ENCODE measurements at regions not wholly inside any gene's neighbourhood (a gene's known extent, or its start where the extent isn't known, plus 50 kb on each side); places are given as distances from the start of the nearest gene placed in this dataset.

DNA sequence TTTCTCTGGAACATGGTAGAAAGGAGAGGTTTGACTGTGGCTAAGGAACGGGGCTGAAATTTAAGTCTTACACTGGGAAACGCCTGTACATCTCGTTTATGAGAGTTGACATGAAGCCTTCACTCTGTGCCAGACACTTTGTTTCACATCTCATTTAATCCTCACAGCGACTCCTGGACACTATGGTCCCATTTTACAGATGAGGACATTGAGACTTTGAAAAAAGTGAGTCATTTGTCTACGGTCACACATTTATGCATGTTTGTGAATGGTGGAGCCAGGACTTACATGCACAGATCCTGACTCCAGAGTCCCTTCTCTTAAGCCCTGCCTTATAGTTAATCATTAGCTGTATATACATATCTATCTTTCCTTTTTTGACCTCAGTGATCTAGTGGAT is 318.4 kb upstream of the EEF2KMT start:
- Histone ChIP-seq H3K27ac (no peak overlapping the region), H3K36me3 (ENCODE audit: low read depth, missing control alignments) (no peaks in the 10 kb centered on the region), H3K4me1 (no peaks in the 10 kb centered on the region), H3K4me3 (no peak overlapping the region), H3K27me3 (no peaks in the 10 kb centered on the region), H3K9me3 (no peaks in the 10 kb centered on the region)
- DNase-seq, result no peak
- WGBS, 2 donors, result 65 to 73% methylated on average over 5 of the region's 5 CpGs
- TF ChIP-seq CTCF (IDR thresholded peaks at IDR 0.05), result no peak
- no peak for TF ChIP-seq POLR2A (IDR thresholded peaks at IDR 0.05)
- intact Hi-C loops (cut with DNase I; ENCODE audit: low total_unique reads), result no loop called here

- no peak for DNase-seq
- Histone ChIP-seq H3K27me3 (no peaks in the 10 kb centered on the region), H3K9me3 (no peaks in the 10 kb centered on the region), H3K27ac (no peak overlapping the region), H3K4me3 (no peak overlapping the region), H3K36me3 (ENCODE audit: low read depth, missing control alignments) (no peaks in the 10 kb centered on the region), H3K4me1 (no peaks in the 10 kb centered on the region)
- intact Hi-C loops (cut with DNase I; ENCODE audit: low total_unique reads), result no loop called here
- WGBS, 2 donors, result 52 to 53% methylated on average over 7 of the region's 7 CpGs
- TF ChIP-seq CTCF (IDR thresholded peaks at IDR 0.05) (no peak), POLR2A (IDR thresholded peaks at IDR 0.05) (no peak)
These were observed 317.5 kb upstream of the EEF2KMT start for GRCh38 chr16:5415123-5415522.

DNA sequence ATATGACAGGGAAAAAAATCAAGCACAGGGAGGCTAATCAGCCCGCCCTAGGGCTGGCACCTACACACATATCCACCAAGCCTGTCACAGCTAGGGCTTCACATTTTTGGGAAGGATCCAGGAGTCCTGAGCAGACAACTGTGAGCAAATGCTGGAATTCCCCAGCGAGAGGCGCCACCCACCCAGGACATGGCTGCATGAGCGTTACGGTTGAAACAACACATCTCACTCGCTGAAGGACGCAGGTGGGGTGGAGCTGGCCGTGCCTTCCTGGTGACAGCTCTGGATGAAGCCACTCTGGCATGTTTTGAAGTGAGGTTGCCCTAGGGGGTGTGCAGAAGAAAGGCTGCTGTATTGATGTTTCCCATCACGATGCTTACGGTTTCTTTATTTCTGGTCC is 315.1 kb upstream of the EEF2KMT start:
- intact Hi-C loops (cut with DNase I; ENCODE audit: low total_unique reads), result no loop called here
- H3K36me3 ChIP-seq (ENCODE audit: low read depth, missing control alignments), result no peaks in the 10 kb centered on the region
- H3K4me1 ChIP-seq, result no peaks in the 10 kb centered on the region
- H3K27me3 ChIP-seq, result no peaks in the 10 kb centered on the region
- TF ChIP-seq POLR2A (IDR thresholded peaks at IDR 0.05) (no peak), CTCF (IDR thresholded peaks at IDR 0.05) (no peak)
- DNase-seq, result no peak
- 37 to 56% methylated on average over 9 to 10 of the region's 10 CpGs for WGBS, 2 donors
- no peak overlapping the region for H3K27ac ChIP-seq
- H3K4me3 ChIP-seq, result no peak overlapping the region
- H3K9me3 ChIP-seq, result no peaks in the 10 kb centered on the region

DNA sequence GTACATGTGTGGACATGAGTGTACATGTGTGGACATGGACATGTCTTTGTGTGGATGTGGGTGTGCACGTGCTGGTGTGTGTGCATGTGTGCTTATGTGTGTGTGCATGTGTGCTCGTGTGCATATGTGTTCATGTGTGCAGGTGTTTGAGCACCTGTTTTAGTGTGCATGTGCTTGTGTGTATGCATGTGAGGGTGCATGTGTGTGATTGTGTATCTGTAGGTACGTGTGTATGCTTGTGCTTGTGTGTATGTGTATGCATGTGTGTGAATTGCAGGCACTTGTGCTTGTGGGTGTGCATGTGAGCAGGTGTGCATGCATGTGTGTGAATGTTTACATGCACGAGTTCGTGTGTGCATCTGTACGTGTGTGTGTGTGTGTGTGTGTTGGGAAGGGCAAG is 300.6 kb upstream of the EEF2KMT start:
- Histone ChIP-seq H3K27me3 (no peaks in the 10 kb centered on the region), H3K4me3 (no peak overlapping the region), H3K27ac (no peak overlapping the region), H3K9me3 (no peaks in the 10 kb centered on the region), H3K4me1 (no peaks in the 10 kb centered on the region), H3K36me3 (ENCODE audit: low read depth, missing control alignments) (no peaks in the 10 kb centered on the region)
- no peak for DNase-seq
- no peak for TF ChIP-seq CTCF (IDR thresholded peaks at IDR 0.05)
- intact Hi-C loops (cut with DNase I; ENCODE audit: low total_unique reads), result no loop called here
- 64 to 68% methylated on average over 6 of the region's 6 CpGs for WGBS, 2 donors

GRCh38 chr16:5396880-5397279 is 299.3 kb upstream of the EEF2KMT start:
- WGBS, 2 donors, result 62 to 69% methylated on average over 1 of the region's 1 CpG
- Histone ChIP-seq H3K36me3 (ENCODE audit: low read depth, missing control alignments) (no peaks in the 10 kb centered on the region), H3K27ac (no peak overlapping the region), H3K27me3 (no peaks in the 10 kb centered on the region), H3K4me1 (no peaks in the 10 kb centered on the region), H3K9me3 (no peaks in the 10 kb centered on the region), H3K4me3 (no peak overlapping the region)
- intact Hi-C loops (cut with DNase I; ENCODE audit: low total_unique reads), result no loop called here
- no peak for DNase-seq
- TF ChIP-seq CTCF (IDR thresholded peaks at IDR 0.05) (no peak), POLR2A (IDR thresholded peaks at IDR 0.05) (no peak)
